Epithelial cell of esophagus (primary cell): ENCODE measurements at regions not wholly inside any gene's neighbourhood (a gene's known extent, or its start where the extent isn't known, plus 50 kb on each side); places are given as distances from the start of the nearest gene placed in this dataset.

Source experiments
- DNase-seq: peaks from one replicate; pipeline ENCODE4 v3.0.0; 2010; ENCODE audit warnings: low read depth
- H3K4me3 ChIP-seq: 2 replicates; pipeline ENCODE4 v1.5.1; 2011; ENCODE audit warnings: mild to moderate bottlenecking, low read length, control low read depth
- CTCF ChIP-seq: IDR thresholded peaks from 2 replicates; pipeline ENCODE4 v1.5.1; 2011; ENCODE audit warnings: low read depth, mild to moderate bottlenecking, low read length, control low read depth, inconsistent platforms; ENCODE audit not compliant: insufficient read depth; ENCODE audit errors: missing control alignments

- no peak for TF ChIP-seq CTCF
Observed at GRCh38 chr10:117464176-117464575, 78.4 kb upstream of the EMX2 start.

DNA sequence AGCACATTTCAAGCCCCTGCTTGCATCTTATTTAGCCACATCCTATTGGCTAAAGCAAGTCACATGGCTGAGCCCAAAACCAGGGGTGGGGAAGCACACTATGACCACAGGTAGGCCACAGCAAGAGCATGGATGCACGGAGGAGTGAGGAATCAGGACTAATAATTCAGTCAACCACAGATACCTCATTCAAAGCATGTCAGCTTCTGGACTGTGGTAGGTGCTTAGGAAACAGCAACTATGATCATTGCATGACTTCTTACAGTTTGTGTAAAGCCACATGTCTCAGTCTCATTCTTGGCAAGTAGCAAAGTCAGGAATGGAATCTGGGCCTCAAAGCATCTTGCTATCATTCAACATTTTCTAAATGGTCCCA is 79.0 kb upstream of the EMX2 start:
- no peak for DNase-seq

More at GRCh38 chr10:117464176-117464575, 78.4 kb upstream of the EMX2 start:
- no peak for DNase-seq
- H3K4me3 ChIP-seq: no peak overlapping the region

GRCh38 chr10:117462816-117463544 is 79.6 kb upstream of the EMX2 start:
- TF ChIP-seq CTCF: no peak
- H3K4me3 ChIP-seq: no peak overlapping the region
- DNase-seq: no peak

More for the DNA sequence above, 79.0 kb upstream of the EMX2 start:
- H3K4me3 ChIP-seq: no peak overlapping the region
- no peak for TF ChIP-seq CTCF

- peak; percentile 14 for TF ChIP-seq CTCF
- H3K4me3 ChIP-seq: no peak overlapping the region
- no peak for DNase-seq
Observed at GRCh38 chr10:117462424-117462792, 80.1 kb upstream of the EMX2 start.

DNA sequence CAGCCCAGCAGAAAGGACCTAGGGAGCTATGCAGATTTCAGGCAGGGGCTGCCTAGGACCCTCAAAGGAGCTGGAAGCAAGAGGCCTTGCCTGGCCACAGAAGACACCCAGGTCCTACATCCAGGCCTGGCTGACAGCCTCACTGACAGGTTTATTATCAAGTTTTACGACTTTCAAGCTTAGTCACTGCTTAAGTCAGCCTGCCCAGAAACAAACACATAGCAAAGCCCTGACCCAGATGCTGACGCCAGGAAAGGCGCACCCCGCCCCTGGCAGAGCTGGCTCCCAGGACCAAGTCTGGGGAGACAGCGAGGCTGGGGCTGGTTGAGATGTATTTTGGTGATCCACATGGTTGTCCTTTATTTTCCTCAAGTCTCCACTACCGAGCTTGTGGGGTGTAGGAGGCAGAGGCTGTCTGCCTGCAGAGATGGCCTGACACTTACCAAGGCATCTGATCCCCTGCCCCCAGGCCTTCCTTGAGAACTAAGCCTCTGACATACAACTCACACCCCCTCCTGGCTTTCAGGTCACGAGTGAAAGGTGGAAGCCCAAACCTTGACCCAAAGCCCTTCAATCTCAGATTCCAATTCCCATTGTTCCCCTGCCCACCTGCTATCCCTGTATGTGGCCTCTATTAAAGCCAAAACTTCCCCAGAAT is 80.7 kb upstream of the EMX2 start:
- no peak overlapping the region for H3K4me3 ChIP-seq
- no peak for TF ChIP-seq CTCF
- peak; percentile 97 for DNase-seq

GRCh38 chr10:117460846-117461765 is 81.4 kb upstream of the EMX2 start:
- no peak for DNase-seq
- H3K4me3 ChIP-seq: no peak overlapping the region
- TF ChIP-seq CTCF: no peak
